ENCODE measurements at regions not wholly inside any gene's neighbourhood (a gene's known extent, or its start where the extent isn't known, plus 50 kb on each side); places are given as distances from the start of the nearest gene placed in this dataset.

DNA sequence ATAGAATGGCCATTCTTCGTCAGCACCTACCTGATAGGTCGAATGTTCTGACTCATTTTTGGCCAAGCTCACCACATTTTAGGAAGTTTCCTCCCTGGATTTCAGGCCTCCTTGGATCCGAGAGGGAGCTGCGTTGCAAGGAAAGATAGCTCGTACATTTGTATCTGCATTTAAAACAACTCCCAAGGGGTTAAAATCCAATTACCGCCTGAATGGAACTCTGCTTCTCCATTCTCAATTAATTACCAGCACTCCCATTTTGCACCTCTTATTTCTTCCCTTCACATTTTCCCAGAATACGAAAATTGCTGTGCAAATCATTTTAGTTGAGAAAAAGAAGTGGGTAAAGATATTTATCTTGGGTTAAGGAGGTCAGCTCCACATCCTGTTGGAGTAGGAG lies 610.7 kb downstream of the NPHP4 start:
- H3K36me3 ChIP-seq: no peaks in the 10 kb centered on the region
- TF ChIP-seq EP300 (IDR thresholded peaks at IDR 0.05) (no peak), POLR2A (IDR thresholded peaks at IDR 0.05) (no peak), POLR2AphosphoS5 (IDR thresholded peaks at IDR 0.05) (no peak)
- TF ChIP-seq, protein P1, sequence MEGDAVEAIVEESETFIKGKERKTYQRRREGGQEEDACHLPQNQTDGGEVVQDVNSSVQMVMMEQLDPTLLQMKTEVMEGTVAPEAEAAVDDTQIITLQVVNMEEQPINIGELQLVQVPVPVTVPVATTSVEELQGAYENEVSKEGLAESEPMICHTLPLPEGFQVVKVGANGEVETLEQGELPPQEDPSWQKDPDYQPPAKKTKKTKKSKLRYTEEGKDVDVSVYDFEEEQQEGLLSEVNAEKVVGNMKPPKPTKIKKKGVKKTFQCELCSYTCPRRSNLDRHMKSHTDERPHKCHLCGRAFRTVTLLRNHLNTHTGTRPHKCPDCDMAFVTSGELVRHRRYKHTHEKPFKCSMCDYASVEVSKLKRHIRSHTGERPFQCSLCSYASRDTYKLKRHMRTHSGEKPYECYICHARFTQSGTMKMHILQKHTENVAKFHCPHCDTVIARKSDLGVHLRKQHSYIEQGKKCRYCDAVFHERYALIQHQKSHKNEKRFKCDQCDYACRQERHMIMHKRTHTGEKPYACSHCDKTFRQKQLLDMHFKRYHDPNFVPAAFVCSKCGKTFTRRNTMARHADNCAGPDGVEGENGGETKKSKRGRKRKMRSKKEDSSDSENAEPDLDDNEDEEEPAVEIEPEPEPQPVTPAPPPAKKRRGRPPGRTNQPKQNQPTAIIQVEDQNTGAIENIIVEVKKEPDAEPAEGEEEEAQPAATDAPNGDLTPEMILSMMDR (IDR thresholded peaks at IDR 0.05): no peak
- no peak overlapping the region for H3K27ac ChIP-seq
- DNase-seq: no peak
- peaks cover 0 to 48% (median 0%) of the 10 kb centered on the region in 3 donors for H3K27me3 ChIP-seq
- no peaks in the 10 kb centered on the region for H3K9me3 ChIP-seq
- H3K4me3 ChIP-seq: no peak overlapping the region
- intact Hi-C loops (cut with DNase I; ENCODE audit: low total_unique reads): no loop called here
- H3K4me1 ChIP-seq: no peaks in the 10 kb centered on the region
- 69 to 78% (median 74%) methylated on average over 7 of the region's 7 CpGs for WGBS, 5 donors

DNA sequence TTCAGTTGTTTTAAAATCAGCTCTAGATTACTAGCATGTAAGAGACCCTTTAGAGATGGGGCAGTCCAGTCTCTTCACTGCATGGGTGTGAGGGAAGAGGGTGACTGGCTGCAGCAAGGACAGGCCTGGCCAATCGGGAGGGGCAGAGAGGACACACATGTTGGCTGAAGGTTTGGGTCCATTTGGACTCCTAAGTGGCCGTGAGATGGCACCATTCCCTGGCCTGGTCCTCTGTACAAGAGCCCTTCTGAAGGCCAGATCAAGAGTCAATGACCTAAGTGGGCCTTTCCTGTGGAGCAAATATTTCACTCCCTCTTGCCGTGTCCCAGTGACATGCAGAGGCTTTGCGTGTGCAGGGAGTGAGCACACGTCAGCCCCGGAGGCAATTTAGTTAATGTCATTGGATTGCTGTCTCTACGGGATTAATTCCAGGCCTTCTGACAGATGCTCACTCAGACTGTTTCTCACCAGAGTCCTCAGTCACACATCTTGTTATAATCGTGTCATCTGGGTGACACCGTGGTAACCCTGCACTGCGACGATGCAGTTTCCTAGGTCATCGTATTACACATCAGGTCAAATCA lies 613.0 kb downstream of the NPHP4 start:
- Histone ChIP-seq H3K9me3 (no peaks in the 10 kb centered on the region), H3K27ac (no peak overlapping the region), H3K4me1 (no peaks in the 10 kb centered on the region), H3K36me3 (no peaks in the 10 kb centered on the region), H3K27me3 (peaks cover 0 to 44% (median 0%) of the 10 kb centered on the region in 3 donors), H3K4me3 (no peak overlapping the region)
- 91 to 93% (median 92%) methylated on average over 11 to 12 of the region's 12 CpGs for WGBS, 5 donors
- no peak for DNase-seq
- intact Hi-C loops (cut with DNase I; ENCODE audit: low total_unique reads): no loop called here
- no peak for TF ChIP-seq POLR2AphosphoS5 (IDR thresholded peaks at IDR 0.05)
- TF ChIP-seq EP300 (IDR thresholded peaks at IDR 0.05): no peak
- no peak for TF ChIP-seq POLR2A (IDR thresholded peaks at IDR 0.05)
- TF ChIP-seq, protein P1 (IDR thresholded peaks at IDR 0.05): no peak

DNA sequence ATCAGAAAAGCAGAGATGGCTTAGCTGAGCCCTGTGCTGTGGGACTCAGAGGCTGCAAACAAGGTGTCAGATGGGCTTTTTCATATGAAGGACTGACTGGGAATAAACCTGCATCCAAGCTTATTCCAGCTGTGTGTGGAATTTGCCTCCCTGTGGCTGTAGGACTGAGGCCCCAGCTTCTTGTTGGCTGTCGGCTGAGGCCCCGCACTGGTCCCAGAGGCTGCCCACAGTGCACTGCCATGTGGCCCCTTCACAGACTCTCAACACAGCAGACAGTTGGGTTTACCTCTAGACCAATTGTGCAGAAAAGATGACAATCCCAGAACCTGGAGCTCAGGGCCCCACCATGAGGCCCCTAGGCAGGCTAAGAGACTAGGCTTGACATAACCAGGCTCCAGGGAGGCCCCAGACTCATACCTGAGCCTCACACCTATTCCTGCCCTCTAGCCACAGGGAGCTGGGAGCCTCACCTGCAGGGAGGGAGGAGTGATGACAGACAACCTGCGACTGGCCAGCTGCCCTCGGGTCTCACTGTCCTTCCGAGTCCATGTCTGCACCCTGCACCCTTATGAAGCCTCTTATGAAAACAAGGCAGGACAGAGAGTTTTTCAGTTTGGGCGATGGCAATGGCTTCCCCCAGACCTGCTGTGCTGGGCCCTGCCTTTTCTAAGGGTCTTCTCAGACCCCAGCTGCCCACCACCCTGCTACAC lies 615.5 kb downstream of the NPHP4 start:
- Histone ChIP-seq H3K4me3 (no peak overlapping the region), H3K9me3 (peaks cover 8 to 16% (median 14%) of the 10 kb centered on the region in 4 donors), H3K27me3 (peaks cover 0 to 39% (median 0%) of the 10 kb centered on the region in 3 donors), H3K27ac (no peak overlapping the region), H3K4me1 (no peaks in the 10 kb centered on the region), H3K36me3 (no peaks in the 10 kb centered on the region)
- WGBS, 5 donors: 81 to 90% (median 84%) methylated on average over 6 of the region's 6 CpGs
- intact Hi-C loops (cut with DNase I; ENCODE audit: low total_unique reads): no loop called here
- TF ChIP-seq POLR2AphosphoS5 (IDR thresholded peaks at IDR 0.05) (no peak), EP300 (IDR thresholded peaks at IDR 0.05) (no peak), POLR2A (IDR thresholded peaks at IDR 0.05) (no peak)
- TF ChIP-seq, protein P1 (IDR thresholded peaks at IDR 0.05): no peak
- peak in 1 of 2 donors; percentile 7 for DNase-seq

GRCh38 chr1:5375481-5375880 lies 616.7 kb downstream of the NPHP4 start:
- intact Hi-C loops (cut with DNase I; ENCODE audit: low total_unique reads): no loop called here
- DNase-seq: peak in 1 of 2 donors; percentile 9
- peaks cover 8 to 16% (median 14%) of the 10 kb centered on the region in 4 donors for H3K9me3 ChIP-seq
- 54 to 73% (median 69%) methylated on average over 6 of the region's 6 CpGs for WGBS, 5 donors
- H3K4me3 ChIP-seq: no peak overlapping the region
- H3K4me1 ChIP-seq: no peaks in the 10 kb centered on the region
- TF ChIP-seq POLR2AphosphoS5 (IDR thresholded peaks at IDR 0.05) (no peak), POLR2A (IDR thresholded peaks at IDR 0.05) (no peak), EP300 (IDR thresholded peaks at IDR 0.05) (no peak)
- TF ChIP-seq, protein P1 (IDR thresholded peaks at IDR 0.05): no peak
- no peaks in the 10 kb centered on the region for H3K36me3 ChIP-seq
- H3K27ac ChIP-seq: no peak overlapping the region
- peaks cover 0 to 45% (median 0%) of the 10 kb centered on the region in 3 donors for H3K27me3 ChIP-seq
